ENCODE measurements at regions not wholly inside any gene's neighbourhood (a gene's known extent, or its start where the extent isn't known, plus 50 kb on each side); places are given as distances from the start of the nearest gene placed in this dataset.
A peak's percentile ranks its signal among the peaks of the same experiment; 100 is the strongest.
"Not testable (repeated sequence)": the region's sequence is repeated elsewhere in the genome, so short reads cannot be mapped to it uniquely, and the experiment has no call there.

GRCh38 chr4:170697045-170697444 lies 607.3 kb upstream of the AADAT start:
- DNase-seq = no peak

- DNase-seq = no peak
These were observed 601.4 kb upstream of the AADAT start for GRCh38 chr4:170691168-170691567.

- no peak for DNase-seq
These were observed 598.0 kb upstream of the AADAT start for GRCh38 chr4:170687751-170688150.

- not testable (repeated sequence) for DNase-seq
These were observed 595.9 kb upstream of the AADAT start for GRCh38 chr4:170685701-170686100.

GRCh38 chr4:170682558-170683294 lies 593.0 kb upstream of the AADAT start:
- no peak for DNase-seq

- DNase-seq = not testable (repeated sequence)
These were observed 592.3 kb upstream of the AADAT start for GRCh38 chr4:170682087-170682486.

GRCh38 chr4:170675568-170676262 lies 586.0 kb upstream of the AADAT start:
- DNase-seq = no peak

GRCh38 chr4:170674176-170674575 lies 584.4 kb upstream of the AADAT start:
- no peak for DNase-seq

- DNase-seq = no peak
These were observed 582.7 kb upstream of the AADAT start for GRCh38 chr4:170672381-170672965.

- no peak for DNase-seq
These were observed 581.4 kb upstream of the AADAT start for GRCh38 chr4:170671171-170671570.

- no peak for DNase-seq
These were observed 578.1 kb upstream of the AADAT start for GRCh38 chr4:170667814-170668213.

GRCh38 chr4:170666909-170667308 lies 577.2 kb upstream of the AADAT start:
- DNase-seq = no peak

- no peak for DNase-seq
These were observed 572.5 kb upstream of the AADAT start for GRCh38 chr4:170662250-170662649.

GRCh38 chr4:170657761-170658160 lies 568.0 kb upstream of the AADAT start:
- DNase-seq = no peak

GRCh38 chr4:170656506-170656905 lies 566.8 kb upstream of the AADAT start:
- DNase-seq = no peak

GRCh38 chr4:170652571-170652970 lies 562.8 kb upstream of the AADAT start:
- DNase-seq = no peak

- no peak for DNase-seq
These were observed 562.0 kb upstream of the AADAT start for GRCh38 chr4:170651786-170652185.

GRCh38 chr4:170627418-170627817 lies 537.7 kb upstream of the AADAT start:
- DNase-seq = no peak

GRCh38 chr4:170623899-170624298 lies 534.1 kb upstream of the AADAT start:
- DNase-seq = no peak

GRCh38 chr4:170610434-170610833 lies 520.7 kb upstream of the AADAT start:
- no peak for DNase-seq

GRCh38 chr4:170599894-170600293 lies 510.1 kb upstream of the AADAT start:
- DNase-seq = no peak

- DNase-seq = no peak
These were observed 501.3 kb upstream of the AADAT start for GRCh38 chr4:170591076-170591475.

GRCh38 chr4:170589597-170590191 lies 499.9 kb upstream of the AADAT start:
- peak; percentile 18 for DNase-seq

Data from left kidney (tissue), 1 donor.